Neural progenitor cell (in vitro differentiated cells): ENCODE measurements at regions not wholly inside any gene's neighbourhood (a gene's known extent, or its start where the extent isn't known, plus 50 kb on each side); places are given as distances from the start of the nearest gene placed in this dataset.

Experiments
- DNase-seq: peaks from one replicate; pipeline ENCODE4 v3.0.0-alpha.2; 2016; ENCODE audit warnings: low spot score
- H2AFZ ChIP-seq: fragments of 200-600 bp; sonication (generic); replicated peaks from 2 replicates; pipeline ENCODE4 v1.6.1; 2016; ENCODE audit warnings: antibody characterized with exemption
- H3F3A ChIP-seq: fragments of 200-600 bp; sonication (generic); 2 replicates; pipeline ENCODE4 v1.6.1; 2016; ENCODE audit warnings: antibody characterized with exemption, low read depth
- H3K27ac ChIP-seq: fragments of 200-600 bp; sonication (generic); 2 replicates; pipeline ENCODE4 v1.5.1; 2016; ENCODE audit warnings: mild to moderate bottlenecking
- H3K27me3 ChIP-seq: fragments of 200-600 bp; sonication (generic); 2 replicates; pipeline ENCODE4 v1.6.1; 2016; ENCODE audit warnings: mild to moderate bottlenecking, moderate library complexity
- H3K36me3 ChIP-seq: fragments of 200-600 bp; sonication (generic); 2 replicates; pipeline ENCODE4 v1.5.1; 2016
- H3K4me1 ChIP-seq: fragments of 200-600 bp; sonication (generic); 2 replicates; pipeline ENCODE4 v1.6.1; 2016; ENCODE audit warnings: mixed run types
- H3K4me2 ChIP-seq: fragments of 200-600 bp; sonication (generic); 2 replicates; pipeline ENCODE4 v1.6.1; 2016
- H3K4me3 ChIP-seq: fragments of 200-600 bp; sonication (generic); 2 replicates; pipeline ENCODE4 v1.5.1; 2016
- H3K79me2 ChIP-seq: fragments of 200-600 bp; sonication (generic); 2 replicates; pipeline ENCODE4 v1.6.1; 2016; ENCODE audit warnings: low read depth
- H3K9ac ChIP-seq: fragments of 200-600 bp; sonication (generic); 2 replicates; pipeline ENCODE4 v1.6.1; 2016
- H3K9me3 ChIP-seq: fragments of 200-600 bp; sonication (generic); 2 replicates; pipeline ENCODE4 v1.5.1; 2016; ENCODE audit warnings: low read depth
- H4K20me1 ChIP-seq: fragments of 200-600 bp; sonication (generic); 2 replicates; pipeline ENCODE4 v1.6.1; 2016; ENCODE audit warnings: low read depth
- H3K27ac Mint-ChIP-seq: 3 replicates; pipeline ENCODE4 v1.8.0; 2021; ENCODE audit warnings: mixed read lengths
- H3K27me3 Mint-ChIP-seq: 2 replicates; pipeline ENCODE4 v1.8.0; 2022; ENCODE audit warnings: low read depth, mild to moderate bottlenecking, inconsistent platforms, moderate library complexity, mixed read lengths; ENCODE audit not compliant: insufficient read depth
- H3K36me3 Mint-ChIP-seq: 3 replicates; pipeline ENCODE4 v1.8.0; 2021; ENCODE audit warnings: mixed read lengths
- H3K4me1 Mint-ChIP-seq: 3 replicates; pipeline ENCODE4 v1.8.0; 2021; ENCODE audit warnings: mixed read lengths
- H3K4me3 Mint-ChIP-seq: 3 replicates; pipeline ENCODE4 v1.8.0; 2021; ENCODE audit warnings: mild to moderate bottlenecking, moderate library complexity, mixed read lengths
- H3K9me3 Mint-ChIP-seq: 3 replicates; pipeline ENCODE4 v1.8.0; 2020; ENCODE audit warnings: mixed read lengths
- CTCF ChIP-seq: fragments of 200-600 bp; sonication (generic); IDR thresholded peaks from 2 replicates; pipeline ENCODE4 v1.5.1; 2017; ENCODE audit warnings: antibody characterized with exemption, mild to moderate bottlenecking
- EZH2 ChIP-seq: fragments of 200-600 bp; sonication (generic); IDR thresholded peaks from 2 replicates; pipeline ENCODE4 v1.6.1; 2017; ENCODE audit warnings: antibody characterized with exemption, mild to moderate bottlenecking, moderate library complexity
- EZH2phosphoT487 ChIP-seq: fragments of 200-600 bp; sonication (generic); IDR thresholded peaks from 2 replicates; pipeline ENCODE4 v1.6.1; 2017; ENCODE audit warnings: antibody characterized with exemption

- H3K9ac ChIP-seq: no peak overlapping the region
- Mint-ChIP-seq H3K4me3 (no peak overlapping the region), H3K9me3 (no peaks in the 10 kb centered on the region), H3K36me3 (no peaks in the 10 kb centered on the region), H3K4me1 (no peaks in the 10 kb centered on the region), H3K27ac (no peak overlapping the region), H3K27me3 (no peaks in the 10 kb centered on the region)
- no peaks in the 10 kb centered on the region for H4K20me1 ChIP-seq
- H3K27me3 ChIP-seq: no peaks in the 10 kb centered on the region
- no peak for DNase-seq
- H3K4me1 ChIP-seq: no peaks in the 10 kb centered on the region
- no peaks in the 10 kb centered on the region for H3K36me3 ChIP-seq
- H3K4me2 ChIP-seq: no peak overlapping the region
- no peak for TF ChIP-seq CTCF
- no peak for TF ChIP-seq EZH2
- no peak for TF ChIP-seq EZH2phosphoT487
- H3K9me3 ChIP-seq: no peaks in the 10 kb centered on the region
- no peaks in the 10 kb centered on the region for H3K79me2 ChIP-seq
- H3F3A ChIP-seq: no peaks in the 10 kb centered on the region
- no peak overlapping the region for H2AFZ ChIP-seq
- no peak overlapping the region for H3K4me3 ChIP-seq
- no peak overlapping the region for H3K27ac ChIP-seq
Measured at GRCh38 chr7:97680622-97681021, 51.3 kb upstream of the TAC1 start.
